T-helper 2 cell treated with Interferon-gamma antibody and Interleukin-4, amounts not matched to agents 5 μg/mL and 100 μg/mL, for 36 hours (primary cell): ENCODE measurements at regions not wholly inside any gene's neighbourhood (a gene's known extent, or its start where the extent isn't known, plus 50 kb on each side); places are given as distances from the start of the nearest gene placed in this dataset.

Source experiments
- DNase-seq: peaks from one replicate; pipeline ENCODE4 v3.0.0; 2021; ENCODE audit warnings: low spot score
- H3K27ac Mint-ChIP-seq: one replicate; pipeline ENCODE4 v1.8.0; 2021; ENCODE audit warnings: mild to moderate bottlenecking, mixed read lengths
- H3K27me3 Mint-ChIP-seq: one replicate; pipeline ENCODE4 v1.8.0; 2021; ENCODE audit warnings: low read depth, mixed read lengths
- H3K36me3 Mint-ChIP-seq: one replicate; pipeline ENCODE4 v1.8.0; 2021; ENCODE audit warnings: low read depth, mixed read lengths
- H3K4me1 Mint-ChIP-seq: one replicate; pipeline ENCODE4 v1.8.0; 2021; ENCODE audit warnings: low read depth, mixed read lengths
- H3K4me3 Mint-ChIP-seq: one replicate; pipeline ENCODE4 v1.8.0; 2022; ENCODE audit warnings: mild to moderate bottlenecking, moderate library complexity, mixed read lengths
- H3K9me3 Mint-ChIP-seq: one replicate; pipeline ENCODE4 v1.8.0; 2021; ENCODE audit warnings: mixed read lengths

GRCh38 chr22:48187356-48187755 lies 1424.9 kb downstream of the TBC1D22A start:
- Mint-ChIP-seq H3K4me1 (no peaks in the 10 kb centered on the region), H3K27me3 (peaks cover 2% of the 10 kb centered on the region), H3K27ac (no peak overlapping the region), H3K9me3 (peaks cover 10% of the 10 kb centered on the region), H3K36me3 (no peaks in the 10 kb centered on the region), H3K4me3 (no peak overlapping the region)
- DNase-seq, result no peak

GRCh38 chr22:48186146-48186790 lies 1423.8 kb downstream of the TBC1D22A start:
- H3K4me1 Mint-ChIP-seq, result no peaks in the 10 kb centered on the region
- H3K9me3 Mint-ChIP-seq, result peaks cover 2% of the 10 kb centered on the region
- H3K36me3 Mint-ChIP-seq, result no peaks in the 10 kb centered on the region
- H3K4me3 Mint-ChIP-seq, result no peak overlapping the region
- no peak for DNase-seq
- H3K27ac Mint-ChIP-seq, result no peak overlapping the region
- H3K27me3 Mint-ChIP-seq, result no peaks in the 10 kb centered on the region

- Mint-ChIP-seq H3K4me1 (no peaks in the 10 kb centered on the region), H3K27me3 (no peaks in the 10 kb centered on the region), H3K36me3 (no peaks in the 10 kb centered on the region), H3K4me3 (no peak overlapping the region), H3K9me3 (no peaks in the 10 kb centered on the region), H3K27ac (no peak overlapping the region)
- DNase-seq, result no peak
Observed at GRCh38 chr22:48185071-48186055, 1422.9 kb downstream of the TBC1D22A start.

DNA sequence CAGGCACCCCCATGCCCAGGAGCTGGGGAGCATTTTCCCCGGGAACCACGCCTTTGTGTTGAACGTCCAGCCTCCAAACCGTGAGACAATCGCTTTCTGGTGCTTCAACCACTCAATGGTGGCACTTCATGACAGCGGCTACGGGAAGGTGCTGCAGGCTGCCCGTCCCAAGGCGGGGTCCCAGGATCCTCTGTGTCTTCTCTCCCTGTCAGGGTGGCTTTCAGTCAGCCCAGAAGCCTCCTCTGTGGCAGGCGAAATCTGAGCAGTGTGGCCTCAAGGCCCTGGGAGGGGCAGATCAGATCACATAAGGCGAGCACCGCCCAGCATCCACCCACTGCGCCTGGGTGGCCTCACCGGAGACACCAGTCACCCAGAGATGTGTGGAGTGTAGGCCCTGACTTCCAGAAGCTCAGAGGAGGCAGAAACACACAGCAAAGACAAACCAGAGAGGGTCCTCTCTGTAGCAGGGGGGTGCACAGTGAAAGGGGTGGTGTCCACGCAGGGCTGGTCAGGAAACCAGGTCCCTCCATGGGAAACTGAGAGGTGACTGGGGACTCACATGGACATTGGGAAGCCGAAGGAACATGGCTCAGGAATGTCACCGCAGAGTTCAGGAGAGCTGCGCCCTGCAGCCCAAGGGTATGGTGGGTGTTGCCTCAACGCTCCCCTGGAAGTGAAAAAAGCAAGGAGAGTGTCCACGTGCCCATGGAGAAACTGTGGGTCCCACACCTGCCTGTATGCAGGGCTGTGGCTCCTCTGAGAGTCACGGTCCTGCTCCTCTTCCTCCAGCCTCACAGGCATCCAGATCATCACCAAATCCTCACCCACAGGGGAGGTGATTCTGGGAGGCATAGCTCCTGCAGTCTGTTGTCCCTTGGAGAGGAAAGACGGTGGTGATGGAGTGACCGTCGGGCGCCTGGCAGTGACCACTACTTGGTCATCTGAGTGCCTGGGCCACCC lies 1420.7 kb downstream of the TBC1D22A start:
- Mint-ChIP-seq H3K27me3 (no peaks in the 10 kb centered on the region), H3K27ac (no peak overlapping the region), H3K4me3 (no peak overlapping the region), H3K4me1 (no peaks in the 10 kb centered on the region), H3K36me3 (no peaks in the 10 kb centered on the region), H3K9me3 (no peaks in the 10 kb centered on the region)
- DNase-seq, result no peak

GRCh38 chr22:48182031-48182430 lies 1419.6 kb downstream of the TBC1D22A start:
- H3K27me3 Mint-ChIP-seq, result no peaks in the 10 kb centered on the region
- H3K27ac Mint-ChIP-seq, result no peak overlapping the region
- H3K9me3 Mint-ChIP-seq, result no peaks in the 10 kb centered on the region
- no peaks in the 10 kb centered on the region for H3K4me1 Mint-ChIP-seq
- no peak overlapping the region for H3K4me3 Mint-ChIP-seq
- DNase-seq, result no peak
- no peaks in the 10 kb centered on the region for H3K36me3 Mint-ChIP-seq

DNA sequence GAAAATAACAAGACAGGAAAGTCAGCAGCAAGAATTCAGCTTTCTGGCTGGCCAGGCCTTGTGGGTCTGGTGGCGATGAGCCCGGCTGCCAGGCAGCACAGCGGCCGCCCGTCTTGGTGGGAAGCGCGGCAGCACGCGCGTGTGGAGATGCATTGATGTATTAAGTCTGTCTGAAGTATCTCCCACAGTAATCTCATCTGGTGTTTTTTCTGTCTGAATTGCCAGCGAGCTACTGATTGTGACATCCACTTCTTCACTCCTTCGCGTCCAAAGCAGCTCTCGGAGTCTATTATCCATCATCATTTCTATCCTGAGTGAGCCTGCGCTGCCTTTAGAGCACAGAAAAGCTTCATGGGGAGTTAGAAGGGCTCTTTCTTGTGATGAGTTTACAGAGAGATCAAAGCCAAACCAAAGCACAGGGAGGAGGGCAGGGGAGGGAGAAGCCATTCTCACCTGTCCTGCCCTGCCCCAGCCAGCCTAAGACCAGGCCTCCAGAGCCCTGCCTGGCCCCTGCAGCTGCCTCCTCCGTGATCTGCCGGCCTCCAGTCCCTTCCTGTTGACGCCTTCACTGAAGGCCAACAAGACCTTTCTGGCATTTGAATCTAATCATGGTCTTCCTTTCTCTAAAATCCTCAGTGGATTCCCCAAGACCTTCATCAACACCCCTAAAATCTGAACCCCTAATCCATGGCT lies 1419.0 kb downstream of the TBC1D22A start:
- Mint-ChIP-seq H3K4me3 (no peak overlapping the region), H3K36me3 (no peaks in the 10 kb centered on the region), H3K27ac (no peak overlapping the region), H3K4me1 (no peaks in the 10 kb centered on the region), H3K27me3 (no peaks in the 10 kb centered on the region), H3K9me3 (no peaks in the 10 kb centered on the region)
- DNase-seq, result no peak

DNA sequence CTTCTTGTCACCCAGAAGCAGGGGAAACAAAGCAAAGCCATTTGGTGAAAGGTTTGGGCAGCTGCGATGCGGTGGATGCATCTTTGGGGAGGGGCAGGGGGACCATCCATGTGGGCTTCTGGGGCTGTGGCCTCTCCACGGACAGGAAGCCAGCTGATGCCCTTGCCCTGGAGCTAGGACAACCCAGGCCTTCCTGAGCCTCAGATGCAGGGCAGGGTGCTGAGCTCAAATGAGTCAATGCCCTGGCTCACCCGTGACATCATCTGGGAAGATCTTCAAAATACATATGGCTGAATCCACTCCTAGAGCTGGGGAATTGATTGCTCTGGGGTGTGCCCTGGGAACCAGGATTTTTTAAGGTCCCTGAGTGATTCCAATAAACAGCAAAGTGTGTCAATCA lies 1418.2 kb downstream of the TBC1D22A start:
- Mint-ChIP-seq H3K4me1 (no peaks in the 10 kb centered on the region), H3K36me3 (no peaks in the 10 kb centered on the region), H3K27ac (no peak overlapping the region), H3K9me3 (no peaks in the 10 kb centered on the region), H3K27me3 (no peaks in the 10 kb centered on the region), H3K4me3 (no peak overlapping the region)
- no peak for DNase-seq

DNA sequence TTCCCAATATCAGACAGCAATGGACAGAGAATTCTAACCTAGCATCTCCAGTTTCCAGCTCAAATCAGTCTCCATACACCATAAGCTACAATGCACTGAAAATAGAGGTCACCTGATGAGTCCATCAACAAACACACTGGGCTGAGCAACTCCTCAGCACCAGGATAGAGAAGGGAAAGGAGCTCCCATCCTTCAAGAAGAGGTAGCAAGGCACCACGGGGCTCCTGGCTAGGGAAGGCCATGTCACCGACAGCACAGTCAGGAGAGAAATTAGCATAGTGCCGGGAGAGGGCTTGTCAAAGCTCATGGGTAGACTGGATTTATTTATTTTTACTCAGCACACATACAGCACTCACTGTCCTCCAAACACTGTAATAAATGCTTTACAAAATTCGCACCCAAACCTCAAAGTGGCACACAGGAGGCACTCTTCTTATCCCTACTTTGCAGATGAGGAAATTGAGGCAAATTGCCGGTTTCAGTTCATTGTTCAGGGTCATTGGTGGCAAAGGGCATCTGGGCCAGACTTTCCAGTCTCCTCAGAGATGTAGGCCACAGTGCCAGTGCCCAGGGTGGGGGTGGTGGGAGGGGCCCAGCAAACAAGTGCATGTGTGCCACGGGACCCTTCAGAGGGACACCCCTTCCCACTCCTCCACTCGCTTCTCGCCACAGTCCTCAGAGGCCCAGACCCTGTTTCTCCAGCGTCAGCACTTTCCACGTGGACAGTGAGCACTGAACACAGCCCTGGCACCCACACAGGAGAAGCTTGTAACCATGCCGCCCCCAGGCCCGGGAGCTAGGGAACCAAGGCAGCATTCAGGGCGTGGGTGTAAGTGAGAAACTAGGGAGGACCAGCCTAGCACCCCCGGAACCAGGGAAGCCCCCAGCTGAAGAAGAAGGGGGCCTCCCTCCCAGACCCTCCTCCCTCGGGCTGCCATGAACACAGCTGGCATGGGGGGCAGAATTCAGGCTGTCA lies 1417.4 kb downstream of the TBC1D22A start:
- Mint-ChIP-seq H3K4me1 (no peaks in the 10 kb centered on the region), H3K27ac (no peak overlapping the region), H3K27me3 (no peaks in the 10 kb centered on the region), H3K9me3 (no peaks in the 10 kb centered on the region), H3K4me3 (no peak overlapping the region), H3K36me3 (no peaks in the 10 kb centered on the region)
- DNase-seq, result no peak

- H3K4me3 Mint-ChIP-seq, result no peak overlapping the region
- H3K36me3 Mint-ChIP-seq, result no peaks in the 10 kb centered on the region
- DNase-seq, result no peak
- no peaks in the 10 kb centered on the region for H3K4me1 Mint-ChIP-seq
- H3K27ac Mint-ChIP-seq, result no peak overlapping the region
- H3K9me3 Mint-ChIP-seq, result no peaks in the 10 kb centered on the region
- H3K27me3 Mint-ChIP-seq, result no peaks in the 10 kb centered on the region
Observed at GRCh38 chr22:48178536-48178935, 1416.1 kb downstream of the TBC1D22A start.

GRCh38 chr22:48177631-48178030 lies 1415.2 kb downstream of the TBC1D22A start:
- no peak for DNase-seq
- no peaks in the 10 kb centered on the region for H3K27me3 Mint-ChIP-seq
- H3K4me3 Mint-ChIP-seq, result no peak overlapping the region
- no peaks in the 10 kb centered on the region for H3K4me1 Mint-ChIP-seq
- no peak overlapping the region for H3K27ac Mint-ChIP-seq
- no peaks in the 10 kb centered on the region for H3K9me3 Mint-ChIP-seq
- H3K36me3 Mint-ChIP-seq, result no peaks in the 10 kb centered on the region

DNA sequence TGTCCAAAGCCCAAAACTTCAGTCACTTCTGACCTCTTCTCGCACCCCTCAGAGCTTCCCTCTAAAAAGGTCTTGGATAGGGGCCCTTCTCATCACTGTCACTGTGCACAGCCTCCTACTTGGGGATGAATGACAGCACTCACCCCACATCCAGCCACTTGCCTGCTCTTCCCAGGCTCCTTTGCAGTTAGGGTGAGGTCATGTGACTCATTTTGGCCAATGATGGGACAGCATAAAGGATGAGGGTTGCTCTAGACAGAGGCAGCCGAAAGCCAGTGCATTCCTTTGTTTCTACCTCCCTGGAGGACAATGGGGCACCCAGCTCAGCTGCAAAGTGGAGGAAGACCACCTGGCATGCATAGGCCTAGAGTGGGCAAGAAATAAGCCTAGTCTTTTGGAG lies 1413.3 kb downstream of the TBC1D22A start:
- no peaks in the 10 kb centered on the region for H3K27me3 Mint-ChIP-seq
- H3K27ac Mint-ChIP-seq, result no peak overlapping the region
- H3K36me3 Mint-ChIP-seq, result no peaks in the 10 kb centered on the region
- DNase-seq, result no peak
- H3K4me1 Mint-ChIP-seq, result no peaks in the 10 kb centered on the region
- H3K4me3 Mint-ChIP-seq, result no peak overlapping the region
- no peaks in the 10 kb centered on the region for H3K9me3 Mint-ChIP-seq

GRCh38 chr22:48173773-48174160 lies 1411.3 kb downstream of the TBC1D22A start:
- no peaks in the 10 kb centered on the region for H3K4me1 Mint-ChIP-seq
- no peaks in the 10 kb centered on the region for H3K36me3 Mint-ChIP-seq
- H3K9me3 Mint-ChIP-seq, result no peaks in the 10 kb centered on the region
- DNase-seq, result no peak
- H3K4me3 Mint-ChIP-seq, result no peak overlapping the region
- no peaks in the 10 kb centered on the region for H3K27me3 Mint-ChIP-seq
- H3K27ac Mint-ChIP-seq, result no peak overlapping the region
